ENCODE measurements at regions not wholly inside any gene's neighbourhood (a gene's known extent, or its start where the extent isn't known, plus 50 kb on each side); places are given as distances from the start of the nearest gene placed in this dataset.
A peak's percentile ranks its signal among the peaks of the same experiment; 100 is the strongest.

- H3K36me3 Mint-ChIP-seq = no peaks in the 10 kb centered on the region
- Histone ChIP-seq H3K27me3 (ENCODE audit: control insufficient read depth, insufficient read depth, low read length) (no peaks in the 10 kb centered on the region), H3K27ac (ENCODE audit: insufficient read depth, low read length, poor library complexity, severe bottlenecking) (no peak overlapping the region), H3K9me3 (ENCODE audit: control insufficient read depth in 2 of 2, low read length in 2 of 2) (no peaks in the 10 kb centered on the region), H3K4me3 (ENCODE audit: low read depth, low read length) (no peak overlapping the region), H3K4me1 (ENCODE audit: control insufficient read depth, insufficient read depth, low read length, poor library complexity, severe bottlenecking) (peaks cover 14% of the 10 kb centered on the region), H3K36me3 (ENCODE audit: control insufficient read depth, insufficient read depth, low read length) (no peaks in the 10 kb centered on the region)
- peaks cover 0 to 27% (median 19%) of the 10 kb centered on the region in 4 donors for H3K4me1 Mint-ChIP-seq
- H3K9me3 Mint-ChIP-seq = no peaks in the 10 kb centered on the region
- no peak overlapping the region for H3K4me3 Mint-ChIP-seq
- DNase-seq (no peak), ATAC-seq (ENCODE audit: low read depth in 2 of 2) (no peak)
- peak overlapping the region in 1 of 3 donors; percentile 68 for H3K27ac Mint-ChIP-seq
- no peaks in the 10 kb centered on the region for H3K27me3 Mint-ChIP-seq
Observed at GRCh38 chr10:8230902-8231301, 176.4 kb downstream of the GATA3 start.

- Histone ChIP-seq H3K4me1 (ENCODE audit: control insufficient read depth, insufficient read depth, low read length, poor library complexity, severe bottlenecking) (peaks cover 14% of the 10 kb centered on the region), H3K36me3 (ENCODE audit: control insufficient read depth, insufficient read depth, low read length) (no peaks in the 10 kb centered on the region), H3K4me3 (ENCODE audit: low read depth, low read length) (no peak overlapping the region), H3K27me3 (ENCODE audit: control insufficient read depth, insufficient read depth, low read length) (no peaks in the 10 kb centered on the region), H3K9me3 (ENCODE audit: control insufficient read depth in 2 of 2, low read length in 2 of 2) (no peaks in the 10 kb centered on the region), H3K27ac (ENCODE audit: insufficient read depth, low read length, poor library complexity, severe bottlenecking) (no peak overlapping the region)
- Mint-ChIP-seq H3K27me3 (no peaks in the 10 kb centered on the region), H3K4me3 (no peak overlapping the region), H3K36me3 (no peaks in the 10 kb centered on the region), H3K4me1 (peaks cover 0 to 27% (median 22%) of the 10 kb centered on the region in 4 donors), H3K9me3 (no peaks in the 10 kb centered on the region), H3K27ac (no peak overlapping the region)
- no peak for DNase-seq
- no peak for ATAC-seq (ENCODE audit: low read depth in 2 of 2)
Observed at GRCh38 chr10:8233049-8233448, 178.6 kb downstream of the GATA3 start.

- H3K27me3 Mint-ChIP-seq = no peaks in the 10 kb centered on the region
- Histone ChIP-seq H3K27me3 (ENCODE audit: control insufficient read depth, insufficient read depth, low read length) (no peaks in the 10 kb centered on the region), H3K4me1 (ENCODE audit: control insufficient read depth, insufficient read depth, low read length, poor library complexity, severe bottlenecking) (peaks cover 19% of the 10 kb centered on the region), H3K27ac (ENCODE audit: insufficient read depth, low read length, poor library complexity, severe bottlenecking) (no peak overlapping the region), H3K4me3 (ENCODE audit: low read depth, low read length) (no peak overlapping the region), H3K9me3 (ENCODE audit: control insufficient read depth in 2 of 2, low read length in 2 of 2) (no peaks in the 10 kb centered on the region), H3K36me3 (ENCODE audit: control insufficient read depth, insufficient read depth, low read length) (no peaks in the 10 kb centered on the region)
- no peak overlapping the region for H3K27ac Mint-ChIP-seq
- H3K36me3 Mint-ChIP-seq = no peaks in the 10 kb centered on the region
- DNase-seq (no peak), ATAC-seq (ENCODE audit: low read depth in 2 of 2) (no peak)
- no peaks in the 10 kb centered on the region for H3K9me3 Mint-ChIP-seq
- H3K4me3 Mint-ChIP-seq = no peak overlapping the region
- peaks cover 5 to 27% (median 23%) of the 10 kb centered on the region in 4 donors for H3K4me1 Mint-ChIP-seq
Observed at GRCh38 chr10:8233832-8234259, 179.4 kb downstream of the GATA3 start.

GRCh38 chr10:8235253-8236027 is 181.0 kb downstream of the GATA3 start:
- no peaks in the 10 kb centered on the region for H3K9me3 ChIP-seq (ENCODE audit: control insufficient read depth in 2 of 2, low read length in 2 of 2)
- peaks cover 20% of the 10 kb centered on the region for H3K4me1 ChIP-seq (ENCODE audit: control insufficient read depth, insufficient read depth, low read length, poor library complexity, severe bottlenecking)
- Mint-ChIP-seq H3K4me1 (peaks cover 9 to 30% (median 24%) of the 10 kb centered on the region in 4 donors), H3K36me3 (no peaks in the 10 kb centered on the region), H3K4me3 (no peak overlapping the region), H3K9me3 (no peaks in the 10 kb centered on the region), H3K27me3 (no peaks in the 10 kb centered on the region), H3K27ac (no peak overlapping the region)
- no peaks in the 10 kb centered on the region for H3K36me3 ChIP-seq (ENCODE audit: control insufficient read depth, insufficient read depth, low read length)
- DNase-seq (no peak), ATAC-seq (ENCODE audit: low read depth in 2 of 2) (no peak)
- no peak overlapping the region for H3K4me3 ChIP-seq (ENCODE audit: low read depth, low read length)
- H3K27ac ChIP-seq (ENCODE audit: insufficient read depth, low read length, poor library complexity, severe bottlenecking) = no peak overlapping the region
- no peaks in the 10 kb centered on the region for H3K27me3 ChIP-seq (ENCODE audit: control insufficient read depth, insufficient read depth, low read length)

GRCh38 chr10:8238986-8239385 is 184.5 kb downstream of the GATA3 start:
- no peaks in the 10 kb centered on the region for H3K27me3 Mint-ChIP-seq
- Histone ChIP-seq H3K4me3 (ENCODE audit: low read depth, low read length) (peak overlapping the region; percentile 34), H3K4me1 (ENCODE audit: control insufficient read depth, insufficient read depth, low read length, poor library complexity, severe bottlenecking) (peaks cover 28% of the 10 kb centered on the region), H3K36me3 (ENCODE audit: control insufficient read depth, insufficient read depth, low read length) (no peaks in the 10 kb centered on the region), H3K27ac (ENCODE audit: insufficient read depth, low read length, poor library complexity, severe bottlenecking) (no peak overlapping the region), H3K27me3 (ENCODE audit: control insufficient read depth, insufficient read depth, low read length) (no peaks in the 10 kb centered on the region), H3K9me3 (ENCODE audit: control insufficient read depth in 2 of 2, low read length in 2 of 2) (no peaks in the 10 kb centered on the region)
- no peaks in the 10 kb centered on the region for H3K9me3 Mint-ChIP-seq
- DNase-seq = peak in 1 of 3 donors; percentile 57
- H3K4me1 Mint-ChIP-seq = peaks cover 9 to 43% (median 27%) of the 10 kb centered on the region in 4 donors
- peak overlapping the region in 2 of 3 donors; percentile 12 to 33 for H3K27ac Mint-ChIP-seq
- ATAC-seq (ENCODE audit: low read depth in 2 of 2) = no peak
- peak overlapping the region; percentile 6 to 53 (median 13) for H3K4me3 Mint-ChIP-seq
- H3K36me3 Mint-ChIP-seq = no peaks in the 10 kb centered on the region

GRCh38 chr10:8240861-8241260 is 186.4 kb downstream of the GATA3 start:
- Mint-ChIP-seq H3K36me3 (no peaks in the 10 kb centered on the region), H3K4me3 (no peak overlapping the region), H3K9me3 (no peaks in the 10 kb centered on the region), H3K27ac (peak overlapping the region in 1 of 3 donors; percentile 10), H3K4me1 (peaks cover 21 to 61% (median 41%) of the 10 kb centered on the region in 4 donors), H3K27me3 (no peaks in the 10 kb centered on the region)
- Histone ChIP-seq H3K9me3 (ENCODE audit: control insufficient read depth in 2 of 2, low read length in 2 of 2) (no peaks in the 10 kb centered on the region), H3K4me1 (ENCODE audit: control insufficient read depth, insufficient read depth, low read length, poor library complexity, severe bottlenecking) (peaks cover 46% of the 10 kb centered on the region), H3K27me3 (ENCODE audit: control insufficient read depth, insufficient read depth, low read length) (no peaks in the 10 kb centered on the region), H3K4me3 (ENCODE audit: low read depth, low read length) (no peak overlapping the region), H3K36me3 (ENCODE audit: control insufficient read depth, insufficient read depth, low read length) (no peaks in the 10 kb centered on the region), H3K27ac (ENCODE audit: insufficient read depth, low read length, poor library complexity, severe bottlenecking) (no peak overlapping the region)
- DNase-seq (no peak), ATAC-seq (ENCODE audit: low read depth in 2 of 2) (no peak)

- Mint-ChIP-seq H3K27me3 (no peaks in the 10 kb centered on the region), H3K4me3 (peak overlapping the region in 1 of 4 donors; percentile 28), H3K9me3 (peaks cover 0 to 2% (median 0%) of the 10 kb centered on the region in 7 donors), H3K36me3 (no peaks in the 10 kb centered on the region), H3K4me1 (peaks cover 21 to 67% (median 45%) of the 10 kb centered on the region in 4 donors), H3K27ac (peak overlapping the region in 2 of 3 donors; percentile 10 to 74)
- H3K9me3 ChIP-seq (ENCODE audit: control insufficient read depth in 2 of 2, low read length in 2 of 2) = peaks cover 0 to 5% of the 10 kb centered on the region in 2 experiments
- DNase-seq (peak in 1 of 3 donors; percentile 25), ATAC-seq (ENCODE audit: low read depth in 2 of 2) (no peak)
- H3K4me3 ChIP-seq (ENCODE audit: low read depth, low read length) = no peak overlapping the region
- H3K27me3 ChIP-seq (ENCODE audit: control insufficient read depth, insufficient read depth, low read length) = no peaks in the 10 kb centered on the region
- no peak overlapping the region for H3K27ac ChIP-seq (ENCODE audit: insufficient read depth, low read length, poor library complexity, severe bottlenecking)
- peaks cover 51% of the 10 kb centered on the region for H3K4me1 ChIP-seq (ENCODE audit: control insufficient read depth, insufficient read depth, low read length, poor library complexity, severe bottlenecking)
- no peaks in the 10 kb centered on the region for H3K36me3 ChIP-seq (ENCODE audit: control insufficient read depth, insufficient read depth, low read length)
Observed at GRCh38 chr10:8242295-8242872, 187.9 kb downstream of the GATA3 start.
